GM23338 (cell line): ENCODE measurements at regions not wholly inside any gene's neighbourhood (a gene's known extent, or its start where the extent isn't known, plus 50 kb on each side); places are given as distances from the start of the nearest gene placed in this dataset.

Experiments
- CREB1 ChIP-seq: fragments of 250-450 bp; sonication (Bioruptor Pico); IDR thresholded peaks from 2 replicates; pipeline ENCODE4 v1.5.0; 2020; ENCODE audit warnings: low read depth, mild to moderate bottlenecking, moderate library complexity
- CTCF ChIP-seq, 2 experiments: fragments of 200-600 bp in 1 of 2; sonication (generic) in 1 of 2; conservative IDR thresholded peaks; 2 replicates each; pipeline versions ENCODE4 v1.5.1 to v1.6.1; 2016 to 2017; ENCODE audit warnings: antibody characterized with exemption in 2 of 2, low read depth in 2 of 2, mild to moderate bottlenecking in 2 of 2, moderate library complexity in 1 of 2
- ETS1 ChIP-seq: IDR thresholded peaks from 2 replicates; pipeline ENCODE4 v1.6.1; 2016; ENCODE audit warnings: antibody characterized with exemption
- EZH2 ChIP-seq: fragments of 200-600 bp; sonication (generic); IDR thresholded peaks from one replicate; pipeline ENCODE4 v1.8.0; 2017; ENCODE audit warnings: antibody characterized with exemption, mild to moderate bottlenecking, low read depth; ENCODE audit not compliant: unreplicated experiment
- EZH2phosphoT487 ChIP-seq: fragments of 200-600 bp; sonication (generic); IDR thresholded peaks from one replicate; pipeline ENCODE4 v1.8.1; 2018; ENCODE audit warnings: antibody characterized with exemption; ENCODE audit not compliant: unreplicated experiment
- JUNB ChIP-seq: IDR thresholded peaks from one replicate; pipeline ENCODE4 v1.6.1; 2016; ENCODE audit warnings: antibody characterized with exemption; ENCODE audit not compliant: unreplicated experiment
- NANOG ChIP-seq: IDR thresholded peaks from 2 replicates; pipeline ENCODE4 v1.6.1; 2016; ENCODE audit warnings: antibody characterized with exemption, borderline replicate concordance
- POLR2AphosphoS5 ChIP-seq: IDR thresholded peaks from 2 replicates; pipeline ENCODE4 v1.6.1; 2016; ENCODE audit warnings: antibody characterized with exemption, low read depth
- REST ChIP-seq: IDR thresholded peaks from one replicate; pipeline ENCODE4 v1.6.1; 2018; ENCODE audit warnings: antibody characterized with exemption; ENCODE audit not compliant: unreplicated experiment
- ZNF331 ChIP-seq: fragments of 250-450 bp; sonication (Bioruptor Pico); IDR thresholded peaks from 2 replicates; pipeline ENCODE4 v1.5.0; 2020; ENCODE audit warnings: low read depth, mild to moderate bottlenecking, moderate library complexity
- ZNF462 ChIP-seq: fragments of 250-450 bp; sonication (Bioruptor Pico); IDR thresholded peaks from 2 replicates; pipeline ENCODE4 v1.5.0; 2020; ENCODE audit warnings: mild to moderate bottlenecking, moderate library complexity

- no peak for TF ChIP-seq CTCF (conservative IDR thresholded peaks at IDR 0.05; ENCODE audit: low read depth in 2 of 2)
- no peak for TF ChIP-seq EZH2
- no peak for TF ChIP-seq POLR2AphosphoS5
- no peak for TF ChIP-seq REST
- TF ChIP-seq EZH2phosphoT487: no peak
- no peak for TF ChIP-seq ZNF331 (CRISPR knock-in tag)
- TF ChIP-seq CREB1 (CRISPR knock-in tag): no peak
- no peak for TF ChIP-seq JUNB
- TF ChIP-seq NANOG: no peak
- no peak for TF ChIP-seq ZNF462
- TF ChIP-seq ETS1: no peak
Observed at GRCh38 chr7:131148708-131149428, 178.8 kb upstream of the MKLN1 start.
